Activated T-cell treated with anti-CD3 and anti-CD28 coated beads for 24 hours (primary cell): ENCODE measurements at regions not wholly inside any gene's neighbourhood (a gene's known extent, or its start where the extent isn't known, plus 50 kb on each side); places are given as distances from the start of the nearest gene placed in this dataset.

Experiments used
- DNase-seq: peaks from one replicate; pipeline ENCODE4 v3.0.0-alpha.2; 2020; ENCODE audit warnings: low read depth

DNA sequence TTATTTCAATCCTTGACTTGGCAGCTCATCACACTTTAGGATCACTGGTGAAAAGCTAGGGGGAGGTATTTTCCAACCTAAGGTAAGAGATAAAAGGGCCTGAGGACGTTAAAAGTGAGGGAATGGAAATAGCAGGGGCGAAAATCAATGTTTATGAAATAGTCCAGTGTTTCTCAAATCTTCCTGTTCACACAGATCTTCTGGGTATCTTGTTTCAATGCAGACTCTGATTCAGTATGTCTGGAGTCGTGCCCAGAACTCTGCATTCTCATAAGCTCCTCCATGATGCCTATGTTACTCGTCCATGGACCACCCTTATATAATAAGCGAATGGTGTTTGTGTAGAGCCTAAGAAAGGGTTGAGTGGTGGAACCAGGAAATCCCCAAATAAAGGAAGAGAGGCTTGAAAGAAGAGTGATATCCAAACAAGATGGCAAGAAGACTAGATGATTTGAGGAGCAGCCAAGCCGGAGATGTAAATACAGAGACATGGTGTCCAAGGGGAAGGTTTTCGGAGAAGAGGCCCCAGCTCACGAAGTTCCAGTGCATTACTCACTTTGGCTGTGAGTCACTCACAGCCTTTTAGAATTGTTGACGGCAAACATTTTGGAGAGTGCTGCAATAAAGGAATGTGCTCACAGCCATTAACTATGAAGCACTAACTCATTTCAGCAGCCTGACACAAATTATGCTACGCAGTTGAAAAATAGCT, 215.6 kb upstream of the PPARGC1A start:
- no peak for DNase-seq

DNA sequence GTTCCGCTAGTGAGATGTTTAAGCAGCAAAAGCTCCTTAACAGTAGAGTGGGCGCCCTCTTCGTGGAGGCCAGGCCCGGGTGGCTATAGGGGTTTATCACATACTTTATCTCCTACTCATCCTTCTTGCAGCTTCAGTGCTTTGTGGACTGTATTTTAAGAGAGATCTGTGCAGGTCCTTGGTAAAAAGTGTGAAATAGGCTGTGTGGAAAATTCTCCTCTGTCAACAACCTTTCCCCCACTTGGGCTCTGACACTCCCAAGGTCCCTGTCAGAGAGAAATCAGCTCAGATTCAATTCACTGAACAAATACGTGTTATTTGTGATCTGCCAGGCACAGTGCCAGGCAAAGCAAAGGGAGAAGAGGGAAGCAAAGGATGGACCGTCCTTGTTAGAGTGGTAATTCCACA, 214.3 kb upstream of the PPARGC1A start:
- DNase-seq: no peak

DNA sequence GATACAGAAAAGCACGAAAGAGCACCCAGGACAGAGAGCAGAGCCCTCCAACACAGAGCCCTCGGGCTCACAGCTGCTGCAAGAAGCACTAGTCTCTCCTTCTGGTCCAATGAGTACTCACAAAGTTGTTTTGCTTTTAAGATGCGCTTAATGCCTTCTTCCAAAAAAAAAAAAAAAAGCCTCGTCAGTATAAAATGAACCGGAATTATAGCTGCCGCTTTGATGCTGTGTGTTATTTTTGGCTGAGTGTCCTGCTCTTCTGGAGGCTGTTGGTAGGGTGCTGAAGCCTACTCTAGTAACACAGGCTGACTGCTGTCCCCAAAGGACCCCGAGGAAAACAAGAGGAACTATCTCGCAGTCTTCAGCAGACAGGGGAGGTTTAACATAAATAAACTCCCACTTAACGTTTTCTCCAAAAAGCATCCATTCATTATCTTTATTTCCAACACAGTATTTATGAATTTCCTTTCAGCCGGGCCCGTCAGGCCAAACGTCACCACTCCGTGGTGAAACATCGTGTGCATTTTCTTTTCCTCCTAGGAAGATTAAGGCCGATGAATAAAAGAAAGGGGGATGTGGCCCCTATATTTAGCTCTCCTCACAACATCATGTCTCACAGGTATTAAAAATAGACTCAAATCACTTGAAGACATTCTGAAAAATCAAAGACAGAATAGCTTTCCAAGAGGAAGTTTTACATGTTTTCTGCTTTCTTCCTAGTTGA, 213.7 kb upstream of the PPARGC1A start:
- no peak for DNase-seq

DNA sequence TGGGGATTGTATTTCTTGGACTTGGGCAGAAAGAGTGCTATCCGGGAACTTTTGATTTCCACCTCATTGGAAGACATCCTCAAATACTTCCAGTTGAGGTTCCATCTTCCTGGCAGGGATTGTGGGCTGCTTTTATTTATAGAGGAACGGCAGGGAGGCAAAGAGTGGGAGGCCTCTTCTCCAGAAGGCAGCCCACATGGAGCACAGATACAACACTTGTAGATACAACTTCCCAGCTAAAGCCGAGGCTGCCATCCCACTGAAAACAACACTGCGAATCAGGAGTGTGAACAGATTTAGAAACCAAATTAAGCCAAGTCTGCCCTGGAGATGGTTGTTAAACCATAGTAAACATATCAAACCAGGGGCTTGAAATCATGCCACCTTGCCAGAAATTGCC, 212.8 kb upstream of the PPARGC1A start:
- DNase-seq: no peak

DNA sequence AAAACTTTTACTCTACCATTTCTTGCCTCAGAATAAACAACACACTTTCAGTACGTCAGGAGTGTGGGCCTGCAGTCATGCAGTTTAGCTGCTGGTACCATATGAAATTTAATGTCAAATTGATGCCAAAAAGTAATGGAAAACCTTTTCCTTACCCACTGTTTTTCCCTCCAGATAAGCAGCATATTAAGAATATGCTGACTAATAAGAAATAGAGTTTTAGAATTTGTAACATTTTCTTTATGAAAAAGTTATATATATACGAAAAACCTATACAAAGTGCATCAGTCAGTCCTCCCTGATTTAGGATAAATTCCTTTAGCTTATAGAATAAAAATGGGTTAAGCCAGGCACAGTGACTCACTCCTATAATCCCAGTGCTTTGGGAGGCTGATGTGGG, 206.8 kb upstream of the PPARGC1A start:
- no peak for DNase-seq

DNA sequence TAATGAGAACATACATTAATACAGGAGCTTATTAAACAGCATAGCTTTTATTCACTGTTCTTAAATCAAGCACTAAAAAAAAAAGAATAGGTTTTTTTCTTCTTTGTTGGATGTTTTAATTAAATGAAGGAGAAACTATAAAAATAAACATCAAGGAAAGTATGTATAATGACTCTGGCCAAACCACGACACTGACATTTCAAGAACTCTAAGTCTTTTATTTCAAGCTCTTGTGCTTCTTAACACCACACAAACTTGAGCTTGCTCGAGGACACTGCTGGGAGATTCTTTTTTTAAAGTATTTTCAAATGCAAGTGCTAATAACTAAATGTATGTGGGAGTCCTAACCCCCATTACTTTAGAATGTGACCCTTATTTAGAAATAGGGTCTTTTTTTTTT, 204.9 kb upstream of the PPARGC1A start:
- no peak for DNase-seq

DNA sequence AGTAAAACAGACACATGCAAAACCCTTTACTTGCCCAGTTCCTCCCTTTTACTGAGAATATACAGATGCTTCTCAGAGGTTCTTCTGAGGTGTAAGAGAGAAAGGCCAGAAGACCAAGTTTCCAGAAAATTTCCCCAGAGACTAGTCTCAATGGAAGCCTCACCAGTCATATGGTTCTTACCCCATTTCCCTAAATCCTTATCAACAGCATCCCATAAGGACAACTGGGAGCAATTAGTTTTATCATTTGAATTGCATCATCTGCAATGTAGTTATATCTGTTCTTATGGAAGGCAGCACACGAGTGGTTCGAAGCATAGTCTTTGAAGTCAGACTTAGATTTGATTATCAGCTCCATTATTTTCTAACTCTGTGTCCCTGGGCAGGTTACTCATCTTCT, 203.6 kb upstream of the PPARGC1A start:
- no peak for DNase-seq

DNA sequence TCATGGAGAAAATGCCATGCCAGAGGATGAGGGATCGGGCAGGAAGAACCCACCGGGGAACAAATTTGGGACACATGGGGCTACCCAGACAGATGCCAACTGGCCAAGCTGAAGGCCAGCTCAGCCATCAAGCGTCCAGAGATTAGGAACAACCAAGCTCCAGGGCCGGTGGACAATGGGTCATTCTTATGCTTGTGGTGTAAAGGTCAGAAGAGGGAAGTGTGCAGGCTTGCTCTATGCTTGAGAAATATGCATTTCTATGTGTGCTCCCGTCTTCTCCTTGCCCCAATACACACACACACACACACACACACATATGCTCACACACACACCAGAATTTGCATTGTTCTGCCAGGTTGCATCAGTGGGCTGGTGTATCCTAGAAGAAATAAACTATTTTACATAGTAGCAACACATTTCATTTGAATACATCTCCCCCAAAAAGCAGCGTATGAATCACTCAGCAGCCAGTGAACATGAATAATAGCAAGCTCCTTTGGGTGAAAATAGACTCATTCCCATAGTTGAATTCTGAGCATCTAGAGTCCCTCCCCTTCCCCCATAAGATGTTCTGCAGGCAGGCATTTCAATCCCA, 201.9 kb upstream of the PPARGC1A start:
- no peak for DNase-seq

DNA sequence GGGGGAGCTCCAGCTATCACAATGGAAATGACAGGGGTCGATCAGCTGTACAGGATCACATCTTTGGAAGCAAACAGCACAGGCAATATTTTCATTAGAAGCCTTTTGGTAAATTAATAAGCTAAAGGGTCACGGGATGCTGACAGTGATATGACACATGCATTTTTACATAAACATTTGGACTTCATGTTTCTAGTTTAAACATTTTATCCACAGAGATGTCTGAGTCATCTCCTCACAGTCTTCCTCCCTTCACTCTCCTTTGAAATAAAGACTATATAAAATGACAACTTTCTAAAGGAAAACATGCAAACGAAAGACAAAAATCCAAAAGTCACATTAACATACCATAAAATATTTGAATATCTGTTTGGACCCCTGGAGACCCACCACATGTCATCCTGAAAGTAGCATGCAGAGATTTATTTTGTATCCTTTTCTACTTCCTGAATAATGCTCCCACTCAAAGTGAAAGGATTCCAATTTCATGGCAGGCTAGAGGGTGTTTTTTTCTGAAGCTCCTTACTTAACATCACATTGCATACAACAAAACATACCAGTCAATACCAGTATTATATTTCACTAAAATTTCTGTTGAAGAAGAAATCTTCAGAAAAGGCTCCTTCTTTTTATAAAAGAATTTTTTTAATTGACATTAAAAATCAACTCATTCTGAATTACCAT, 200.1 kb upstream of the PPARGC1A start:
- no peak for DNase-seq

DNA sequence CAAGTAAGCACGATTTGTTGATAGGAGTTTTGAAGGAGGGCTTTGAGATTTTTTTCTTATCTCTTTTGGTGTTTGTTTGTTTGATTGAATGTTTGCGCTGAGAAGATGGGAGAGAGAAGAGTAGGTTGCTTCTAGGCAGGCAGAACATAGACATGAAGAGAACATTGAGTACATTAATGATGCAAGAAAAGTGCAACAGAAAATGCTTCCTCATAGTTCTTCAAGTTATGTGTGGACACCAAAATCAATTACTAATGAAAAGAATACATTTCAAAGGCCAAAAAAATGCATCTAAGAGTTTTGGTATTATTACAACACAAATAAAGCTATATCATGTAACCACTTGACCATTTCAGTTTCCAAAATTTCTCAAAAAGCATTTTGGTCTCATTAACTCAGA, 191.0 kb upstream of the PPARGC1A start:
- DNase-seq: no peak

DNA sequence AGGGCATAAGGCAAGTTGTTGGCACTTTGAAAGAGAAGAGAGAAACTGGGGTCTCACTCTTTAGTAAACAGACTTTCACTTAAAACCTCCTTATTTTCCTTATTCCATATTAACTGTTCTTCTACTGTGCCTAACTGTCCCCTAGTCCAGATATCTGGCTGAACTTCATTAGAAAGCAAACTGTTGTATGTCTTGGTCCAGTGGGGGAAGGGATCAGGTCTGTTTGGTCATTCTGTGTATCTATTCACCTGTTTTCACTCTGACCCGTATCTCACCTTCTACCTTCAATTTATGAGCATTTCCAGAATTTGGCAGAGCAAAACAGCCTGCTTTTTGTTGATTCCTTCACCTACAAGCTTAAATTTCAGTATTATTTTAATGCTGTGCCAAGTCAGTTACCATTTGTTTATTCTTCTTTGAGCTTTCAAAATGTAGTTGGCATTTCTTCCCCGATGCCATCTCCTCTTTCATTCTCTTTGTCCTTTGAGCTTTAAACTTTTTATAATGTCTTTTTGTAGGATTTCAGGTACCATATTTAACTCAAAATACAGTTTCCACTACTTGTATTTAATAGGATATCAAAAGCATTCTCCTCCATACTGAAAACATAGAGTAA, 188.6 kb upstream of the PPARGC1A start:
- DNase-seq: no peak

DNA sequence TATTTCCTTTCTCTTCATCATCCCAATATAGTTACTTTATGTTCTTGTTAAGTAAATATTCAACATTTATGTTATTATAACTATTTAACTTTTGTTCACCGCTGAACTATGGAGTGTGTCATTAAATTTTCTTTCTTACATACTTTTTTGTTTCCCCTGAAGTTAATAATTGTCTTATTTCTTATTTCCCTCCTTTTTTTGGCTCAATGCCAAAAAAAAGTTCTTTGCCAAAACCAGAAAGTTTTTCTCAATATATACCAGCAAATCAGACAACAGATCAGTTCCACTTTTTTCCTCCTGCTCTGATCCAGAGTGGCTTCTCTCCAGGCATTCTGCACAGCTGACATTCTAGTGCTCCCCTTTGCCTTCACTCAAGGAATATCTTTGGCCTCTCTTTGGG, 187.0 kb upstream of the PPARGC1A start:
- no peak for DNase-seq

DNA sequence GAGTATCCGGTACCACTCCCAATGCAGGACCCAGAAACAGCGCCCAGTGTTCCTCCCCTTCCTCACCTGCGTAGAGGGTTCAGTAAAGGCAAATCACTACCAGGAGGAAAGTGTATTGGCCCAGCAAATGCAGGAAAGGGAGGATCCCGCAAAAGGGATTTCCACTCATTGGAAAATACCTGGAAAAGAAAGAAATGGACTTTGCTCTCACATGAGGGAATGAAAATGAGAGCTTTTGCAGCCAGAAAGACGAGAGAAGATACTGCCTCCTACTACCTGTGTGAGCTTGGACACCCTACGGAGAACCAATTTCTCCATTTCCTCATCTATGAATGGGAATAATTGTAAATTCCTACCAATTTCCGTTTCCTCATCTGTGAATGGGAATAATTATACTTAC, 184.1 kb upstream of the PPARGC1A start:
- no peak for DNase-seq

DNA sequence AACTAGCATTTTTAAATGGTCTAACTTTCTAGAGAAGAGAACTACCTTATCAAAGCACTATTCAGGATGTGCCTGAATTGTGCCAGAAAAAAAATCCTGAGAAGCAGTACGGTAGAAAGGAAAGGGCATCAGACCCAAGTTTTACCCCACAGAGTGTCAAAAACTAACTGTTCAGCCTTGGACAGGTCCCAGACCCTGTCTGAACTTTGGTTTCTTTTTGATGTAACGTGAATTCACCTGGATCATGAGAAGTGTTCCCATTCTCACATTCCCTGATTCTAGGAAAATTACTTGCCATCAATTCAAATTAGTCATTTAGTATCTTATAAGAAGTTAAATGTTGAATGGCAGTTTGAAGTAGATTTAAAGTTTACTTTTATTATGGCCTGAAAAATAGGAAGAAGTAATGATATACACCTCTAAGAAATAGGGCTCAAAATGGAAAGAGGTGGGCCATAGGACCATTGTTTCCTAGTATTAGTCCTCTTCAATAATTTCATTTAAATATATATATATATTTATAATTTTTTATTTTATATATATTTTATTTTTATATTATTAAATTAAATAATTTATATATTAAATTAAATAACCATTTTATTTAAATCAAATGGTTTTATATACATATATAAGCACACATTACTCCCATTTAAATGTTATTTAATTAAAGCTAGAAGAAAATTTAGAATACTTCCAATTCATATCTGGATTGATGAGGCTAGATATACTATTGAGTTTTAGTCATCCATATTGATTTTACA, 181.9 kb upstream of the PPARGC1A start:
- no peak for DNase-seq

DNA sequence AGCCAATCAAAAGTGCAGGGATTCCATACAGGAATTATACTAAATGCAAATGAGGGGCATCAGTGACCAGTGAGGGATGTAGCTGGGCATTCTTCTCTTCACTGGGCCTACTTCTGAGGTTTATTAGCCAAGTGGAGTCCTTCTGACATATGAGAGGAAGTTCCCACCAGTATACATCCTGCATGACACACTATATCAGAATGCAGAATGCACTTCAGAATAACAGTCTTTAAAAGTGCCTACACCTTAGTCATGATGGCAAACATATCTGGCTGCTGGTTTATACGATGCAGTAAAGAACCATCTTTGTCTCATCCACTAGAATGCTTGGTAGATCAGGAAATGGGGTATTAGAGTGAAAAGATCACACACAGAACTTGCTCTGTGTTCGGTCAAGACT, 180.3 kb upstream of the PPARGC1A start:
- no peak for DNase-seq

DNA sequence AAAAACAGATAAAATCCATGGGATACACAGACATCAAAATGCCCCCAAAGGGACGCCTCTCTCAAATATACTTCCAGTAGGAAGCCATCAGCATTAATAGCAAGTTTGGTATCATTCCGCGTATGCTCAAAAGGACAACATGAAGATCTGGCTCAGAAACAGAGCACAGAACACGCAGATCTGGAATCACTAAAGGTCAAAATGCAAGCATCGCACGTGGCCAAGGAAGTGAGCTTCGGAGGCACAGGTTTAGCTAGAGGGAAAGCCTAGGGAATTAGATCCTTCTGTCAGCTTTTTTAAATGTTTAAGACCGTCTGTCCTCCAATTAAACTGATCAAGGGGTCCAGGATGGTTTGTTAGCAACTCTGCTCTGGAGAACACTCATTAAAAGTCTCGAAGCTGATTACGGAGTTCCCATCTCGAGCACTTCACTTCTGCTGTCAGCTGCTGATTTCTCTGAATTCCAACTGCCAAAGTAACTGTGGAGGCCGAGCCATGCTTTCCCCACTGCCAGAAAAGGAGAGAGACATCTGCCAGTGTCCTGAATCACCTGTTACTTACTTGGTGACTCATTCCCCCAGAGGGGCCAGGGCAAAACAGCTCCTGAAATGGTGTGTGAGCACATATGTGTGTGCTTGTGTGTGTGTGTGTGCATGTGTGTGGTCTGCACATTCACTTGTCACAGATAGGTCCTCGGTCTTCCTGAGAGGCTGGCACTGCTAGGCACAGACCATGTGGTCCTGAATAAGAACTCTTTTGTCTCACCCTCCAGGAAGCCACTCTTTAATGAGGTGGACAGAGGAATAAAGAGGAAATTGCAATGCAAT, 177.7 kb upstream of the PPARGC1A start:
- no peak for DNase-seq

DNA sequence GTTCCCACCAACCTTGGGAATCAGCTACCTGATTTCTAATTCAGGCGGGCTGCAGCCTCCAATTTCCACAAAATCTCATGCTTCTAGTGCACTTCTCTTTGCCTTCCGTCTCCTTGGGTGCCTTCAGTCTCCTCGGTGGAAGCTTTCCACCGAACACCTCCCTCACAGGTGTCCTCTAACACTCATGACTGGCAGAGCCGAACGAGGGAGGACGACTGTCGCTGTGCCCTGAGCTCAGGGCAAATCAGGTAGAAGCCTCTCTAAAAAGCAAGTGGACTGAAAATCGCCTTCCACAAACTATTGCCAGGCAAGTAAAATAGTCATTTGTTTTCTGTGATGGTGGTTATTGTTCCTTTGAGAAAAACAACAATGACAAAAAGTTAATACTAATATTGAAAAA, 176.1 kb upstream of the PPARGC1A start:
- no peak for DNase-seq

DNA sequence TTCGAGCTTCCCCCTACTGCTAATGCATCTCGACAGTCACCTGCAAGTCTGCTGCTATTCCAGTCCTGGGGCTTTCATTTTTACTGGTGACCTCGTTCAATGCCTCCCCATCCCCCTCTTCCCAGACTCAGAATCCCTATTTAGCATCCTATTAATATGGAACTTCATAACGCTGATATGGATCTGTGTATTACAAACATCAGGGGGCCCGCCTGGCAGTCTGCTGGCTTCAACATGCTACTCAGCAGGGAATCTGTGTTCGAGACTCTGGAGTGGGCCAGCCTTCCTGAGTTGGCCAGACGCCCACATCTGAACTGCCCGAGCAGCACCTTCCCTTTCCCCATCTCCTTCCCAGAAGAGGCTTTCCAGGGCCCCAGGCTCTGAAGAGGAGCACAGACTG, 173.9 kb upstream of the PPARGC1A start:
- DNase-seq: no peak

DNA sequence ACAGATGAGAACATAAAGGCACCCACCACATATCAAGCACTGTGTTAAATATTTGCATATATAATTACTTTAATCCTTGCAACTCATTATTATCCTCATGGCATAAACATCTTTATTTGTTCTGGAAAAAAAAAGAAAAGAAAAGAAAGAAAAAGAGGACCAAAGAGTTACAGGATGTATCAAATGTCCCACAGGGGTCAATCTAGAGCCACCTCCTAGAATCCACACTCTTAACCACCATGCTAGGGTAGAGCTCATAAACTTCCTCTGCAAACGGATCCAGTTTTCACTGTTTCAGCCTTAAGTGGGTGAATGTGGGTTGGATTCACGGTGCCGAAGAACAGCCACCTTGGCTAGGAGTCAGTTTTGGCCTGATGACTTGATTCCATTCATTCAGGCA, 171.1 kb upstream of the PPARGC1A start:
- DNase-seq: no peak

DNA sequence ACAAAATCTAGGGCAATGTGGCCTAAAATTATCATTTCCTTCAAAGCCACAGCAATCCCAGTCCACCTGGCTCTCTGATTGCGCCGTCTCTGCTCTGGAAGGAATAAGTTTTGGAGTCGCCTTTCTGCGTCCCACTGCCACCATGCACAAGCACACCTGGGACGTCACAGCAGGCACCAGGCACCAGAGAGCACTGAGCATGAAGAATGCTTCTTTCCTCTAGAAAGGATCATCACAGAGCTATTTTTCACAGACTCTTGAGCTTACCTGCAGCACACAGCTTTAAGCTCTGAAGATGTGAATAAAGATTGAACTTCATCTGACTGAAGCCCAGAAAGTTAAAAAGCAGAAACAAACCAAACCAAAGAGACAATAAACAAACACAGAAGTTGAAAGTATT, 170.0 kb upstream of the PPARGC1A start:
- DNase-seq: no peak
